ENCODE measurements at regions not wholly inside any gene's neighbourhood (a gene's known extent, or its start where the extent isn't known, plus 50 kb on each side); places are given as distances from the start of the nearest gene placed in this dataset.

DNA sequence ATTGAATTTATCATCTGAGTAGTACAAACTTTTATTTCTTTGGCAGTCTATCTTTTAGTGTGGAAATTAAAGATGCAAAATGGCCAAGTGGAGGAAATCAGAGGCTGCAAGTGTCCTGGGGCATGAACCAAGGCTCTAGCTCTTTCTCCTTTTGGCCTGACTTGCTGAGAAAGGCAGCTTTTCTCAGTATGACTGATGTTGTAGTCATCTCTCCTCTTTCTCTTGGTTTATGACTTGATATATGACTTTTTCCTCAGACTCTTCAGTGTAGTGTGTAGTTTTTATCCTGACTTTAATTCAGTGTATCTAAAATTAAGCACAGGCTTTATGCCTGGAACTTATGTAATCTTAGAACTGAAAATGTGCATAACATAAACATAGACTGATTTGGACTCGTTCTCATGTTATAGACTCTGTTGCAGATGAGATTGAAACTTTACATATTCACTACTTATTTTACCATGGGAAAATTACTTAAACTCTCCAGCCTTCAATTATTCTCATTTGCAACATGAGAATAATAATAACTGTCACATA is 65.7 kb downstream of the SLITRK5 start:
- TF ChIP-seq, protein P1, sequence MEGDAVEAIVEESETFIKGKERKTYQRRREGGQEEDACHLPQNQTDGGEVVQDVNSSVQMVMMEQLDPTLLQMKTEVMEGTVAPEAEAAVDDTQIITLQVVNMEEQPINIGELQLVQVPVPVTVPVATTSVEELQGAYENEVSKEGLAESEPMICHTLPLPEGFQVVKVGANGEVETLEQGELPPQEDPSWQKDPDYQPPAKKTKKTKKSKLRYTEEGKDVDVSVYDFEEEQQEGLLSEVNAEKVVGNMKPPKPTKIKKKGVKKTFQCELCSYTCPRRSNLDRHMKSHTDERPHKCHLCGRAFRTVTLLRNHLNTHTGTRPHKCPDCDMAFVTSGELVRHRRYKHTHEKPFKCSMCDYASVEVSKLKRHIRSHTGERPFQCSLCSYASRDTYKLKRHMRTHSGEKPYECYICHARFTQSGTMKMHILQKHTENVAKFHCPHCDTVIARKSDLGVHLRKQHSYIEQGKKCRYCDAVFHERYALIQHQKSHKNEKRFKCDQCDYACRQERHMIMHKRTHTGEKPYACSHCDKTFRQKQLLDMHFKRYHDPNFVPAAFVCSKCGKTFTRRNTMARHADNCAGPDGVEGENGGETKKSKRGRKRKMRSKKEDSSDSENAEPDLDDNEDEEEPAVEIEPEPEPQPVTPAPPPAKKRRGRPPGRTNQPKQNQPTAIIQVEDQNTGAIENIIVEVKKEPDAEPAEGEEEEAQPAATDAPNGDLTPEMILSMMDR (IDR thresholded peaks at IDR 0.05; ENCODE audit: insufficient read depth, missing control alignments), result no peak
- DNase-seq (ENCODE audit: insufficient read length, low spot score), result no peak
- FAIRE-seq, result peak; percentile 35

DNA sequence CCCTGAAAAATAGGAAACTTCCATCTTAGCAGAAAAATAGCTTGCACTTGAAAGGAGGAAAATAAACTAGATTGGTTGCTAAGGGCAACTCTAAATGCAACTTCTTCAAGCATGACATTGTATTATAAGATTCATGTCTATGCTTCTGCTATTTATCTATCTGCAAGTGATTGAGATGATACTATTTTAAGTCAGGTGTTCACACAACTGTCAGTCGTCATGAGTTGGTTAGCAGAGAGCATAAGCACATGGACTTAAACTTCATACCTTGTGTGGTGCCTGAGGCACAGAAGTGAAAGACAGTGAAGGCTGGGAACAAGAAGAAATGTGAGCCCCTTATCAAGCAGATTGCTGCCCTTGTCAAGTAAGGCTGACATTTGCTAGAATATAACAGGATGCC is 82.9 kb downstream of the SLITRK5 start:
- no peak for FAIRE-seq
- TF ChIP-seq, protein P1 (IDR thresholded peaks at IDR 0.05; ENCODE audit: insufficient read depth, missing control alignments), result no peak
- no peak for DNase-seq (ENCODE audit: insufficient read length, low spot score)

- FAIRE-seq, result no peak
- DNase-seq (ENCODE audit: insufficient read length, low spot score), result no peak
- TF ChIP-seq, protein P1 (IDR thresholded peaks at IDR 0.05; ENCODE audit: insufficient read depth, missing control alignments), result no peak
Measured at GRCh38 chr13:87769445-87769844, 98.3 kb downstream of the SLITRK5 start.

- no peak for FAIRE-seq
- DNase-seq (ENCODE audit: insufficient read length, low spot score), result no peak
- TF ChIP-seq, protein P1 (IDR thresholded peaks at IDR 0.05; ENCODE audit: insufficient read depth, missing control alignments), result no peak
Measured at GRCh38 chr13:87777387-87777786, 106.2 kb downstream of the SLITRK5 start.

DNA sequence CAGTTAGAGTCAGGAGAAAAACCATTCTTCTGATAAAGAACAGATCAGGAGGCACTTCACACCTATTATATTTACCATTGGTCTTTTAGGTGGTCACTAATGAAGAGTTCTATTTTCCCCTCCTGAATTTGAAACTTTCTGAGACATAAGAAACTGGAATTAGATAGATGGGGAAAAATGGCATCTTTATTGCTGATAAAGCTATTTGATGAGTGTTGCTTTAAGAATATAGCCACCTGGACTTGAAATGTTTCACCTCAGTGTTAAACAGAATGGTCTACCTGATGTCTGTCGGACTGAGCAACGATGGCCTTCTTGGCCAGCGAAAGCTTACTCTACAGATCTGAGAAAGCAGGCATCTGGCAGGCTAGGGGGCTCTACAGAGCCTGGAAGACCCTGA is 107.0 kb downstream of the SLITRK5 start:
- FAIRE-seq, result no peak
- DNase-seq (ENCODE audit: insufficient read length, low spot score), result no peak
- TF ChIP-seq, protein P1 (IDR thresholded peaks at IDR 0.05; ENCODE audit: insufficient read depth, missing control alignments), result no peak

GRCh38 chr13:87779426-87779825 is 108.3 kb downstream of the SLITRK5 start:
- no peak for FAIRE-seq
- TF ChIP-seq, protein P1 (IDR thresholded peaks at IDR 0.05; ENCODE audit: insufficient read depth, missing control alignments), result no peak
- no peak for DNase-seq (ENCODE audit: insufficient read length, low spot score)

GRCh38 chr13:87783366-87783765 is 112.2 kb downstream of the SLITRK5 start:
- TF ChIP-seq, protein P1 (IDR thresholded peaks at IDR 0.05; ENCODE audit: insufficient read depth, missing control alignments), result no peak
- FAIRE-seq, result no peak
- no peak for DNase-seq (ENCODE audit: insufficient read length, low spot score)
